DMS79 (cell line): ENCODE measurements at regions not wholly inside any gene's neighbourhood (a gene's known extent, or its start where the extent isn't known, plus 50 kb on each side); places are given as distances from the start of the nearest gene placed in this dataset.

Source experiments
- DNase-seq: peaks from one replicate; lab custom pipeline; 2025; lab: John Stamatoyannopoulos, UW

DNA sequence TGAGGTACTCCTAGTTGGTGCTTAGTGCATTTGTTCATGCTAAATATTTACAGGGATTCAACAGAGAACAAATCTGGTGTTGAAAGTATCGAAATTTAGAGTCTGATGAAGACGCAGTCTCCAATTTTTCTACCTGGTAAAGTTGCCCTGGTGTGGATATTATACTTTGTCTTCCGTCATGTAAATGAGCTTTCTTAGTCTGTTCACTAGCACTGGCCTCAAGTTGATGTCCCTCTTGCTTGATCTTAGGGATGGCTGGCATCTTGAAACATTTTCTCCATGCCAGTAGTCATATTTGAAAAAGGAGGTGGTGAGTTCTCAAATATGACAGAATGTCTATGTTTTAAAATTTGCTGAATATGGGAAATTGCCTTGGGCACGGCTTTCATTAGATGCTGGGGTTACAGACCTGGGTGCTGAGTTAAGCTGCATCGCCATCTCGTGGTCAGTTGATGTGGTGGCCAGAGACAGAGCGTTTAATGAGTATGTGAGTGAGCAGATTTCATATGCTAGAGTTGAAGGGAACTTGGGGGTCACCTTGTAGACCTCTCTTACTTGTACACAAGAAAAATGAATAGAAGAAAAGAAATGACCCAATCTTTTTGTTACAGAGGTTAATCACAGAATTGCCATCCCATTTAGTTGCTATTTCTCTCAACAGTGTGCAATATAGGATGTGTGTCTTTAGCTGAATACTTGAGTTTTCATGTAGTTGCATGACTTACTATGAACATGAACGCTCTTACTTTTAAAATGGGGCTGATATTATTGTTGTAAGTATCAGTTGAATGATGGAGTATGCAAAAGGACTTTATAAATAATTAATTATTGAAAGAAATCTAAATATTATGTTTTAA is 172.8 kb upstream of the DCN start:
- DNase-seq: no peak

DNA sequence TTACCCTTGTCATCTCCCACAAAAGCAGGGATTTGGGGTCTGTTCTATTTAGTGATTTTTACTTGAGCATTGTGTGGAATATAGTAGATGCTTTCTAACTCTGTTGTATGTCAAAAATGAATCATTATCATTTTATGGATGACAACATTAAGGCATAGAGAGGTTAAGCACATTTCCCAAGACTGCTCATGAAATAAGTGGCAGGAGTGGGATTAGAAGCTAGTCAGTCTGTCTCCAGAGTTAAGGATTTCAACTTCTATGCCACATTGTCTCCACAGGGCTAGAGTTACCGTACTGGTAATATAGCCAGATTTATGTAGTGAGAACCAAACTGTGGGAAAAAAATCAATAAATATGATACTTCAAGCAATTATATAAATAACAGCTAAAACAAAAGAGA is 170.6 kb upstream of the DCN start:
- DNase-seq: no peak

DNA sequence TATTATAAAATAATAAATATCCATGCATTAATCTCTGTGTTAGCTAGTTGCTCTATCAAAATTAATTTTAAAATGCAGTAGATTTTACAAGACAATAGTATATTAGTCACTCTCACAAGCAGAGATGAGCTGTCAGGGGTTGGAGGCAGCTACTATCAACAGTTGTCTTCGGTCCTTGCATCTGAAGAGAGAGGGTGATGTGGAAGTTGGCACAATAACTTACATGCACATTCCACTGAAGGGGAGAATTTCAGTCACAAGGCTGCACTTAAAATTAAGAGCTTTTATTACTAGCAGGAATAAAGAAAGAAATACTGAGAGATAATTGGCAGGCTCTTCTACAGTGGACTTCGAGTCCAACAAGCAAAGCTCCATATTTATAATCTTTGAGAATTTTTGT is 166.9 kb upstream of the DCN start:
- no peak for DNase-seq

DNA sequence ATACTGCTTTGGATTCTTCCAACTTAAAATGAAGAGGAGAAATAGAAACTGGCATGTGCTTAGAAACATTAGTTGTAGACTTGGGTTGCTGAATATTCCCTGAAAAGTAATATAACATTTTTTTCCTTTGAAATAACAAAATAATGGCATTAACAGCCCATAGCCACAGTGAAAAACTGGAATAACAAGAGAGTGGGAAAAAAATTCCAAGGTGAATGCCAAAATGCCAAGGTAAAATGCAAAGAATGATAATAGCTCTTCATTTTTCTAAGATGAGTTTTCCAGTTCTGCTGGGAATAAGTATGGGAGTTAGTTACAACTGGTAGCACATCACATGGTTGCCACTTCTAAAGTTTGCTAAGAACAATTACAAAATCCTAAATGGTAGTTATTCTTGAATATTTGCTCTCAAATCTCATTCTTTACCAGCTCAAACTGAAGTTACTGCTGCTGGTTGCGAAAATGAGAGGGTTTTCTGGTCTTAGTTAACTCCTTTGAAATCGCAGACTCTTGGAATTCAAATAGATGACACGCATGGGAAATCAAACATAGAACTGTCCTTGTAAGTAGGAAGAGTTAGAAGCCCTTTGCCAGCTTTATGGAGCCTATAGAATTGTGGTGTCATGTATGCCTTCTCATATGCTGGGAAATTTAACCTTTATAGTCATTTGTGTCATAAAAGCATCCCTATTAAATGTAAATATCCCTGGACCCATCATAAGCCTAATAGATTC is 165.0 kb upstream of the DCN start:
- no peak for DNase-seq

DNA sequence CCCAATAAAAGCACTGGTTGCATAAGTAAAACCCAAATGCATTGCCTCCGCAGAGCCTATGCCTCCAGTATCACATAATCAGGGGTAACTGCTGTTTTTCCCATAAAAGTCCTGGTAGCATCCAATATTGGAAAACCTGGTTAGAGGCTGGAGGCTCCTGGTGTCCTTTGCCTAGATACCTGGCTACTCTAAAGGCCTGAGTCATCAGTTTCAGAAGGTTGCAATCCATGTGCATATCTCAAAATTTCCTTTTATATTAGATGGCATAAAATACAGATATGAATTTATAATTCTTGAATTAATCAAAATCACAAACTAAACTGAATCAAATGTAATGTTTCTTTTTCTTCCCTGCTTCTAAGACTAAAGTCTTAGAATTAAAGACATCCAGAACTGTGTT is 164.2 kb upstream of the DCN start:
- no peak for DNase-seq

DNA sequence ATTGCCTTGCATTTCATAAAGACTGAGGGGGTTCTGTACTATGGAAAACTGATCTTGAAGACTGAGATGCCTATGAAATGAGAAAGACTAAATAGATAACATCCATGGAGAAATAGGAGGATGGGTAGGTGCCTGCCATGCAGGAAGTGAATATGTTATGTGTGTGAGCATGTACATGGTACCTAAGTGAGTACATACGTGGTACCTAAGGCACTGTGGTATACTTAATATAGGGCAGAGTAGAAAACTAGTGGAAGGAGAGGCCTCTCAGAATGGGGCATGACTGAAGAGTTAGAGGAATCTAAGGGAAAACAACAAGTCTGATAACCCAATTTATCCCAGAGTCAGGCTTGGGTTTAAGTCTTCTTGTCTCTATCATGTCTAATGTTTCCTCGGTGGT is 161.8 kb upstream of the DCN start:
- DNase-seq: no peak

DNA sequence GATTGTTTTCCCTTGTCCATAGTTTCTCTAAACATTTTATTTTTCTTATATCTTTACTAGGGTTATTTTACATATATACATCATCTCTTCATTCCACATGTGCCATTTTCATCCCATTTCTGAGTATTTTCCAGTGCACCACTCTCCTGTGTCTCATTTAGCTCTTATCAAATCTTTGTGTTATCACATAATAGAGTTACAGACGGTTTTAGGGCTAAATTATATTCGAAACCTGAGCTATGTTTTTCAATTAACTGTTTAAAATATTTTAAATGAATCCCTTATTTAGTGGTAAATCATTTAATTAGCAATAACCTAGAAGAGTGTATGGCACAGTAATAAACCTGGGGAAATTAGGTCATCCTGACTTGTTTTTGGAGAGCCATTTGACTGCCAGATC is 160.4 kb upstream of the DCN start:
- no peak for DNase-seq

DNA sequence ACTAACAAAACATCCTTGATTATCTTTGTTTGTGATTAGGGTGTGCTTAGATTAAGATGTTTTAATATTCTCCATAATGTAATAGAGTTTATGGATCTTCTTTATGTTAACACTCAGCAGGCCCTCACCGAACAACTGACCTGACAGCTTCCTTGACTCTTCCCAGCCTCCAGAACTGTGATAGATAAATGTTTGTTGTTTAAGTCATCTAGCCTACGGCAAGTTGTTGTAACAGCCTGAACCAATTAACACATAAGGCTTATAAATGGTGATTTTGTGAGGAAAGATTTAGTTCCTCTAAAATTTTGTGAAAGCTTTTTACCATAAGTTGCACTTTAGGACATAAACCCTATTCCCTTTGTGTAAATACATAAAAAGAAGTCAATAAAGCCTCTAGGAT is 156.5 kb upstream of the DCN start:
- DNase-seq: no peak

DNA sequence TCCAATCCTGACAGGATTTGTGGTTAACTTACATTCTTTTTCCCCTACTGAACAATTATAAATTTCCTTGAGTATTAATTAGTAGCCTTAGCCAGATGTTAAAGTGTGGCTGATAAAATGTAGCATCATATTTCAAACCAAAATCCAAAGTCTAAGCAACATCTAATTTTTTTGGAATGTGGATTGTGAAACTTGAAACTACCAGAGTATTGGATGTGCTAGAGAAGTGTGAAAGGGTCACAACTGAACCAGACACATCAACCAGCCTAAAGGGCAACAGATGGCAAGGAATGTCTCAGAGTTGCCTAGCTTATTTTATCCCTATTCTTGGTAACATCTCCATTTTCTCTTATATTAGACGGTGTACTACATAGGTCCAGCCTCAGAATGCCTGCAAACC is 153.1 kb upstream of the DCN start:
- DNase-seq: no peak

DNA sequence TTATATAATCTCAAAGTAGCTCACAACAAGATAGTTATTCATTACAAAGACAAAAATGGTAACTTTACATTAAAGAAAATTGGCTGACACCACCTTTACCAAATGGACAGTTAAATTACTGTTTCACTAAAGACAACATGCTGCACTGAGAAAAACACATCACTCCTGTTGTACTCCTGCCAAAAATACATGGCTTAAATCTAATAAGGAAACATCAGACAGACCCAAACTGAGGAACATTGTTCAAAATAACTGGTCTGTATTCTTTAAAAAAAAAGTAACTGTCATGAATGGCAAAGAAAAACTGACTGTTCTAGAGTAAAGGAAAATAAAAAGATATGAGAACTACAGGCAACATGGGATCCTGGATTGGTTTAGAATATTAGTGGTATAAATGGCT is 151.3 kb upstream of the DCN start:
- no peak for DNase-seq

DNA sequence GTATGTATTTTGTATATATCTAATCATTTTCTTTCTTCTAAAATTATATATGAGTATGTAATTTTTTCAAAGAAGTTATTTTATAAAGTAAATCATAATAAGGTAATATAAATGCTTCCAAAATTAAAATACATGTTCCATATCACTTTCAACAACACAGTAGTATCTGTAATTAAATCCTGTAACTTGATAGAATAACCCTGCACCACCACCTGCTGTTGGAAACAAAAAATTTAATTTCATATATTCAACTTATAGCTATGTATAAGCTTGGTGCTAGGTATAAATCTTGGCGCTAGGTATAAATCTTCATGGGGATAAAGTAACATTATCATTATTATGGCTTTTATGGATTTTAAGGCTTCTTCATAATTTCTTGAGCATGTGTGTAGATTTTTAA is 149.7 kb upstream of the DCN start:
- DNase-seq: no peak

DNA sequence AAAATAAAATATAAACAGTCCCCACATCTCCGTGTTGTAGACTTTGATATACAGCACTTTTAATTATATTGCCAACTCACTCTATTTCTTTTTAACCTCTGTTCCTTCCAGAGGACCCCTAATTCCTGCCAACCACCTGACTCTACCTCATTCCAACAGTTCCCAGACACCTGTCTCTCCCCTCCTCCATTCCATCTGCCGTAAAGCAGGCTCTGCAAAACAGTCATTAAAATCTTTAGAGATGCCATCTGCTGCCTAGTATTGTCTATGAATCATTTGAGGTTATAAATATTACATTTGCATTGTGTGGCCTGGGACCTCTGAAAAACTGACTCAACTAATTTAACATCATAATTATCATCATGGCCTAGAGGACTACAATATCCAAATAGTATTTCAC is 148.8 kb upstream of the DCN start:
- DNase-seq: no peak

DNA sequence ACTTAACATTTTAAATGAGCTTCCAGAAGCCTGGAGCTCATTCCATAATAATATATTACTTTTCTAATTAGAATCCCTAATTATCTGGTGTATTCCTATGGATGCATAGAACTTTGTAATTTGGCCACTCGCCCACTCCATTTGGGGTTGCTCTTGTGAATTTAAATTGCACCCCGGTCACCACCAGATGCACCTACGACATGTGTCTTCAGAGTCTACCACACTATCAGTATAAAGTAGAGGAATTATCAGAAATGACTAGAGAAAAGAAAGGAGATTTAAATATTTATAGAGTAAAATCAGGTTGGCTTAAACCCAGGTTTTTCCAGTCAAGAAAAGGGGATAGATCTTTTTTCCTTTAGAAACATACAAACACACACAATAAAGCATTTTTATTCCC is 145.8 kb upstream of the DCN start:
- no peak for DNase-seq

DNA sequence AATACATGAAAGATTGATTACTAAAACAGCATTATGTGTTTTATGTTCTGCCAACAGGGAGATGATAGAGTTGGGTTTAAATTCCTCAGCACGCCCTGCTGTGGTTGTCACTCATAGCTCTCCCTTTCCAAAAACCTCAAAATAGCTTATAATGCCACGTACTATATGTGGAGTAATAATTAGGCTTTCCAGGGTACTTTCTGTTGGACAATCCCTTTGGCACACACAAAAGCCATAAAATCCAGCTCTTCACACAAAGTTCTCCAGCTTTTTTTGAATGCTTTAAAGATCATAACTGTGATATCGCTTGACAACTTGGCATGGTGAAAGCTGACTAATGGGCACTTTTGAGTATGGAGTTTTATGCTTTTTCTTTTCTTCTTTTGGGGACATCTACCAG is 145.3 kb upstream of the DCN start:
- no peak for DNase-seq

DNA sequence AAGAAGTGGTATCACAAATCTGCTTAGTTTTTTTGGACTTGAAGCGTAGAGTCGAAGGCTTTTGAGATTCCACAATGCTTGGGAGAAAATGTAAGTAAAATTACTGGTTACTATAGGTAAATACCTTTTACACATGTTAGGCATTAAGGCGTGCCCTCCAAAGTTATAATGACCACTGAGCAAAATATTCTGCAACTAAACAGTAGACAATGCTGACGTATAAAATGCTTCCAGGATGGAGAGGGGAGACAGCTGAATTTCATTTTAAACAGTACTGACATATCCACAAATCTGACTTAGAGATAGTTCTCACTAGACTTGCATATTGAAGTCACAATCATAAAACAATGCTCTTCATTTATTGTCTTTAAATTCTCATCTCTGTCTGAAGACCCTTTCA is 144.5 kb upstream of the DCN start:
- DNase-seq: no peak

DNA sequence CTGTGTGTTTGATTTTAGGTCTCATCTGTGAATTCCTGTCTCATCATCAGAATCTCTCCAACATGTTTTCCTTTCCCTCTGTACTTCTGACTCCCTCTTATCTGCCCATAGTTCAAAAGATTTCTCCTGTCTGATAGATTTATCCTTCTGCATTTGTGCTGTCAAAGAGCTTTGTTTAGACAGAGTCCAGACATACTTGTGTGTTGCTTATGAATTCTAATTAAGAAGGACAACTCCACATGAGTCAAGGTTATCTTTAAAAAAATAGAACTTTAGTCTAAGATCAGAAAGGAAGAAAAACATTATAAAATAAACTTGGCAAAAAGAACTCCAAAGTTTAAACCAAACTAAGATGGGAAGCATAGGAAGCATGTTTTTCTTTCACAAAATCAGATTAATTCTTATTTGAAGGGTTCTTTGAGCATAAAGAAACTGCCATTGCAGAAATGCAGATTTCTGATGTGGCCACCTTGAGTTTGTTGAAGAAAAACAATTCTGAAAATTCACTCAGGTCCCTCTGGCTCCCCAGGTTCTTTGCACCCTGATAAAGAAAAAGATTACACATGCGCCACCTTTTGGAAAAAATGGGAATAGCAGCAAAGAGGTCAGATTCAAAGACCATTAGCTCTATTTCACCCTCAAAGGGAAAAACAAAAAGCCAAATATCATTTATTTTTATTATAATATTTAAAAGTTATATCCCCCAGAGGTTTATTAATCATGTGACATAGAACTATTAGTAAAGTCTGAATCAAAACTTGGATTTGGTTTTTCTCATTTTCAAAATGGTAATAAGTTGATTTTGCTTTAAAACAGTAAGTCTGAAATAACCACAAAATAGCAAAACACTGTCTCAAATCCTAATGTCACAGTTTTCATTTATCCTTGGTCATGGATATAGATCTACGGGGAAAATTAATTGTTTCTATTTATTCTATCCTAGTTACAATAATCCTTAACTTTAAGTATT is 143.7 kb upstream of the DCN start:
- DNase-seq: no peak

DNA sequence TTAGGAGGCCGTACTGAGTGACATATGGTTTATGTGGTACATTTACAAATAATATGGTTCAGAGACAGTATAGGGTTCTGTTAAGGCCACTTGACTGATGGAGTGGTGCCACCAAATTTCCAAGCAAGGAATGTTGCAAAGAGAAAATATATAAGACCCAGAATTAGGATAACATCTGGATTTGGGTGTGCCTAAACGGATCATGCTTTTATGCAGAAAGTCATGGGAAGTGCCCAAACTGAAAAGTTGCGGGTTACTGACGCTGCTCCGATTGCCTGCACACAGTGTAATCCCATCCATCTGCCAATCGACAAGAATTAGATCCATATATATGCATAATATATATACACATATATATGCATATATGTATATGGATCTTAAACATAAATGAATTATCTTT is 138.4 kb upstream of the DCN start:
- DNase-seq: no peak

DNA sequence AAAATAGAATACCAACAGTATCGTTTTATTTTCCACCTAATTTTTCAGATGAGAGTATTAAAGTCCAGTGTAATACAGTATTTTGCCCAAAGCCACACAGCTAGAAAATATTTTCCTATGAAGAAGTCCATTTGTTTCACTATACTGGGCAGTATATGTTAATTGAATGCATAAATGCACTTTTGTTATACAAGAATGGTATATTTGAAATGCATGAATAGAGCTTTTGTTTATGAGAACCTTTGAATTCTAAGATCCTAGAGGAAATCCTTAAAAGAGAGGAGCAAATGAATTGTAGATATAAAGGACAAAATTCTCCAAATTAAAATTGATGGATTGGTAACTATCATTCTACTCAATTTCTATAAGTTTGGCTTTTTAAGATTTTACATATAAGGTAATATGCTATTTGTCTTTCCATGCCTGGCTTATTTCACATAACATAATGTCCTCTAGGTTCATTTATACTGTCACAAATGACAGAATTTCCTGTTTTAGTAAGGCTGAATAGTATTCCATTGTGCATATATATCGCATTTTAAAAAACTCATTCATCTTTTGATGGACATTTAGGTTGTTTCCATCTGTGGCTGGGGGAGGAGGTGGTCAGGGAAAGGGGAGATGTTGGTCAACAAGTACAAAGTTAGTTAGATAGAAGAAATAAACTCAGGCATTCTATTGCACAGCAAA is 136.6 kb upstream of the DCN start:
- DNase-seq: no peak

DNA sequence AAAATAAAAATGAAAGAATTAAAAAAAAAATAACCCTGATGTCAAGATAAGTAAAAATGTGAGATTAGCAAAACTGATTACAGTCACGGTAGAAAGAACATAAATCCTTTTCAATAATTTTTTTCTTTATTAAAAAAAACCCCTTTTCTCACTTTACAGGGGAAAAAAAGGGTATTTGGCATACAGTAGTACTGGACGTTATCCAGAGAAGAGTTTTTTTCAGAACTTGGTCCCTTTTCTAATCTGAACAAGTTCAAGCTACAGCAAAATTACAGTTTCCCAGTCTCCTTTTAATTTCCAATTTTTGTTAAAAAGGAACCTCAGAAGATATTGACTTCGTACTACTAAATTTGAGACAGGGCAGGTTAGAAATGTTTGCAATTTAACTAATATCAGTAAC is 134.7 kb upstream of the DCN start:
- DNase-seq: no peak

DNA sequence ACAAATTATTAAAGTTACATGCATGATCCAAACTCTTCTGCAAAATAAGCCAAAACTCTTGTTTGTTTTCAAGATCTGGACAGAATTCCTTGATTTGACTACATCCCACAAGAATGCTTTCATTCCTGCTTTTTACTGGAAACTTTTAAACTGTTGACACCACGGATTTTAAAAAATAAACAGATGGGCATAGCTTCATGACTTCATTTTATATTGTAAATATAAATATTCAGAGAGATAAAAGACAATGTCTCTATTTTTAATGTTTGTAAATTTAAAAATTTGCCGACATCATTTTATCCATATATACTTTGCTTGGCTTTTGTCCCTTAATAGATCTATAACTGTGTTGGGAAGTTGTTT is 134.3 kb upstream of the DCN start:
- DNase-seq: no peak

DNA sequence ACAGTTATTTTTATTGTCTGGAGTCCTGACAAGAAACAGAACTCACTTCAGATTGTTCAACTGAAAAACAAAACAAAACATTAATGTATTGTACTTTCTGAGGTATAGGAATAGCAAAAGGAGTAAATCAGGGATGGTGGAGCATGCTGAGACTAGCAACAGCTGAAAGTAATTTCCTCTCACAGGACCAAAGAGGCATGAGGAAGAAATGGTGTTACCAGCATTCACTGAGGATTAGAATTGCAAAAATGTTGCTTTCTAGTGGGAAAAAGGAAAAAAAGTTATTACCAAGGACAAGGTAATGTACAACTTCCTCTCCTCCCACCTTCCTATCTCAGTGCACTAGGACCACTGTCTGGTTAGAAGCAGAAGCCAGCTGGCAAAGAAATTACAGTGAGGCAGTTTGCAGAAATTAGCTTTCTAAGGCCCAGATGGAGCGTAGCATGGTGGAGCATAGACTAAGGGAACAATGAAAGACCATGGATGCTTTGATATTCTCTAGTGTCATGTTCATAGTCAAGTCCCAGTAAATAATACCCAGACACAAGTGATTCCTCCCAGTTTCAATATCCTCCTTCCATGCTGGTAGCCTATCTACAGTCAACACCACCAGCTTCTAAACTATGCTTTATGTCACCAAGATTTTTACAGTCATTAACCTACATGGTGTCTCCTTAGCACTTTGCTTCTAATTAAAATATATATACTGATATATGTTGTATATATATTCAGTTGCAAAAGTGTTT is 133.7 kb upstream of the DCN start:
- no peak for DNase-seq
